Spinal cord (tissue), 9 donors: ENCODE measurements at regions not wholly inside any gene's neighbourhood (a gene's known extent, or its start where the extent isn't known, plus 50 kb on each side); places are given as distances from the start of the nearest gene placed in this dataset.

Experiments
- DNase-seq, 6 donors: peaks; one replicate each; pipeline versions ENCODE4 v3.0.0 to v3.0.0-alpha.2; 2013 to 2015; ENCODE audit warnings: low spot score in 6 of 6, low read depth in 4 of 6
- H3K27ac ChIP-seq: one replicate; pipeline ENCODE4 v1.5.1; 2013; ENCODE audit warnings: low read depth, low read length, control low read depth
- H3K27me3 ChIP-seq: one replicate; pipeline ENCODE4 v1.6.1; 2013; ENCODE audit warnings: low read length; ENCODE audit not compliant: control insufficient read depth, insufficient read depth
- H3K36me3 ChIP-seq: one replicate; pipeline ENCODE4 v1.6.1; 2013; ENCODE audit warnings: low read length; ENCODE audit not compliant: control insufficient read depth, insufficient read depth
- H3K4me1 ChIP-seq: one replicate; pipeline ENCODE4 v1.6.1; 2013; ENCODE audit warnings: low read length; ENCODE audit not compliant: control insufficient read depth, insufficient read depth
- H3K4me3 ChIP-seq: one replicate; pipeline ENCODE4 v1.5.1; 2013; ENCODE audit warnings: low read depth, low read length, control low read depth
- H3K9me3 ChIP-seq: one replicate; pipeline ENCODE4 v1.6.1; 2013; ENCODE audit warnings: low read length; ENCODE audit not compliant: control insufficient read depth, insufficient read depth
- WGBS: methylation state at CpG from one replicate; pipeline ENCODE4 v1.1.5; 2013; ENCODE audit warnings: missing lambda C conversion rate; ENCODE audit not compliant: insufficient coverage; 5-methylcytosine and 5-hydroxymethylcytosine counted together
- donor health status: healthy.

GRCh38 chr22:49444781-49445180 lies 382.9 kb downstream of the BRD1 start:
- Histone ChIP-seq H3K36me3 (no peaks in the 10 kb centered on the region), H3K9me3 (peaks cover 1% of the 10 kb centered on the region), H3K4me1 (peaks cover 27% of the 10 kb centered on the region), H3K27ac (no peak overlapping the region), H3K4me3 (no peak overlapping the region), H3K27me3 (peaks cover 4% of the 10 kb centered on the region)
- no peak for DNase-seq
- 80% methylated on average over 8 of the region's 14 CpGs for WGBS

- no peak for DNase-seq
- H3K4me3 ChIP-seq, result no peak overlapping the region
- WGBS, result 94% methylated on average over 16 of the region's 23 CpGs
Measured at GRCh38 chr22:49440931-49441330, 386.7 kb downstream of the BRD1 start.

GRCh38 chr22:49439373-49439772 lies 388.3 kb downstream of the BRD1 start:
- no peaks in the 10 kb centered on the region for H3K27me3 ChIP-seq
- H3K4me1 ChIP-seq, result peaks cover 9% of the 10 kb centered on the region
- H3K36me3 ChIP-seq, result no peaks in the 10 kb centered on the region

More at GRCh38 chr22:49440931-49441330, 386.7 kb downstream of the BRD1 start:
- Histone ChIP-seq H3K9me3 (peaks cover 1% of the 10 kb centered on the region), H3K36me3 (no peaks in the 10 kb centered on the region), H3K27me3 (no peaks in the 10 kb centered on the region), H3K4me1 (peaks cover 6% of the 10 kb centered on the region), H3K27ac (no peak overlapping the region)

GRCh38 chr22:49437956-49438355 lies 389.7 kb downstream of the BRD1 start:
- Histone ChIP-seq H3K4me3 (no peak overlapping the region), H3K36me3 (no peaks in the 10 kb centered on the region), H3K27me3 (no peaks in the 10 kb centered on the region), H3K9me3 (peaks cover 6% of the 10 kb centered on the region), H3K27ac (no peak overlapping the region), H3K4me1 (peaks cover 11% of the 10 kb centered on the region)
- 76% methylated on average over 16 of the region's 16 CpGs for WGBS
- DNase-seq, result no peak

More at GRCh38 chr22:49439373-49439772, 388.3 kb downstream of the BRD1 start:
- Histone ChIP-seq H3K4me3 (no peak overlapping the region), H3K27ac (no peak overlapping the region), H3K9me3 (peaks cover 3% of the 10 kb centered on the region)
- WGBS, result 96% methylated on average over 7 of the region's 10 CpGs
- DNase-seq, result no peak

- 89% methylated on average over 13 of the region's 17 CpGs for WGBS
- Histone ChIP-seq H3K4me1 (peaks cover 17% of the 10 kb centered on the region), H3K4me3 (no peak overlapping the region), H3K27ac (no peak overlapping the region), H3K36me3 (no peaks in the 10 kb centered on the region), H3K9me3 (peaks cover 6% of the 10 kb centered on the region), H3K27me3 (no peaks in the 10 kb centered on the region)
- DNase-seq, result no peak
Measured at GRCh38 chr22:49437356-49437755, 390.3 kb downstream of the BRD1 start.

GRCh38 chr22:49436056-49436455 lies 391.6 kb downstream of the BRD1 start:
- Histone ChIP-seq H3K9me3 (peaks cover 6% of the 10 kb centered on the region), H3K4me3 (no peak overlapping the region), H3K36me3 (no peaks in the 10 kb centered on the region), H3K27ac (no peak overlapping the region), H3K4me1 (peaks cover 20% of the 10 kb centered on the region), H3K27me3 (no peaks in the 10 kb centered on the region)
- 60% methylated on average over 8 of the region's 11 CpGs for WGBS
- DNase-seq, result no peak

GRCh38 chr22:49435596-49435995 lies 392.1 kb downstream of the BRD1 start:
- H3K27me3 ChIP-seq, result no peaks in the 10 kb centered on the region
- H3K27ac ChIP-seq, result no peak overlapping the region
- H3K4me1 ChIP-seq, result peaks cover 20% of the 10 kb centered on the region
- no peak overlapping the region for H3K4me3 ChIP-seq
- peaks cover 6% of the 10 kb centered on the region for H3K9me3 ChIP-seq
- 83% methylated on average over 13 of the region's 13 CpGs for WGBS
- no peaks in the 10 kb centered on the region for H3K36me3 ChIP-seq
- no peak for DNase-seq

- H3K36me3 ChIP-seq, result no peaks in the 10 kb centered on the region
- DNase-seq, result no peak
- H3K4me1 ChIP-seq, result peaks cover 20% of the 10 kb centered on the region
- H3K27me3 ChIP-seq, result no peaks in the 10 kb centered on the region
- H3K4me3 ChIP-seq, result no peak overlapping the region
- 86% methylated on average over 36 of the region's 37 CpGs for WGBS
- no peak overlapping the region for H3K27ac ChIP-seq
- peaks cover 6% of the 10 kb centered on the region for H3K9me3 ChIP-seq
Measured at GRCh38 chr22:49433717-49434611, 393.7 kb downstream of the BRD1 start.

- Histone ChIP-seq H3K4me3 (no peak overlapping the region), H3K4me1 (peaks cover 18% of the 10 kb centered on the region), H3K27me3 (no peaks in the 10 kb centered on the region), H3K9me3 (peaks cover 6% of the 10 kb centered on the region), H3K27ac (no peak overlapping the region), H3K36me3 (no peaks in the 10 kb centered on the region)
- 26% methylated on average over 11 of the region's 15 CpGs for WGBS
- DNase-seq, result no peak
Measured at GRCh38 chr22:49432897-49433443, 394.7 kb downstream of the BRD1 start.
